ENCODE measurements at regions not wholly inside any gene's neighbourhood (a gene's known extent, or its start where the extent isn't known, plus 50 kb on each side); places are given as distances from the start of the nearest gene placed in this dataset.

GRCh38 chr14:27077214-27077613, 479.4 kb upstream of the NOVA1 start:
- no peak for TF ChIP-seq ZNF274 (IDR thresholded peaks at IDR 0.05; ENCODE audit: low read depth, low read length)
- TF ChIP-seq YY1 (IDR thresholded peaks at IDR 0.05; ENCODE audit: insufficient read depth, insufficient read length): no peak
- TF ChIP-seq SUZ12 (IDR thresholded peaks at IDR 0.05; ENCODE audit: extremely low read depth, insufficient read depth, insufficient read length): no peak
- H3K27me3 ChIP-seq (ENCODE audit: insufficient read depth, insufficient read length): no peaks in the 10 kb centered on the region
- H3K4me3 ChIP-seq (ENCODE audit: insufficient read length, low read depth): no peak overlapping the region

GRCh38 chr14:27077710-27078109, 479.9 kb upstream of the NOVA1 start:
- Histone ChIP-seq H3K9ac (ENCODE audit: insufficient read length, low read depth) (no peak overlapping the region), H3K4me1 (ENCODE audit: insufficient read depth, insufficient read length) (no peaks in the 10 kb centered on the region), H3K36me3 (ENCODE audit: insufficient read depth, insufficient read length, low read length) (no peaks in the 10 kb centered on the region), H3K27me3 (ENCODE audit: insufficient read depth, insufficient read length) (no peaks in the 10 kb centered on the region), H3K4me3 (ENCODE audit: insufficient read length, low read depth) (no peak overlapping the region), H3K9me3 (ENCODE audit: insufficient read depth, low read length) (no peaks in the 10 kb centered on the region)
- no peak for DNase-seq (ENCODE audit: low read depth, low spot score)
- TF ChIP-seq YY1 (IDR thresholded peaks at IDR 0.05; ENCODE audit: insufficient read depth, insufficient read length): no peak
- TF ChIP-seq SUZ12 (IDR thresholded peaks at IDR 0.05; ENCODE audit: extremely low read depth, insufficient read depth, insufficient read length): no peak

More at GRCh38 chr14:27077214-27077613, 479.4 kb upstream of the NOVA1 start:
- no peaks in the 10 kb centered on the region for H3K9me3 ChIP-seq (ENCODE audit: insufficient read depth, low read length)
- no peaks in the 10 kb centered on the region for H3K36me3 ChIP-seq (ENCODE audit: insufficient read depth, insufficient read length, low read length)
- H3K4me1 ChIP-seq (ENCODE audit: insufficient read depth, insufficient read length): no peaks in the 10 kb centered on the region
- H3K9ac ChIP-seq (ENCODE audit: insufficient read length, low read depth): no peak overlapping the region
- DNase-seq (ENCODE audit: low read depth, low spot score): no peak

GRCh38 chr14:27078191-27078590, 480.4 kb upstream of the NOVA1 start:
- Histone ChIP-seq H3K4me3 (ENCODE audit: insufficient read length, low read depth) (no peak overlapping the region), H3K9me3 (ENCODE audit: insufficient read depth, low read length) (no peaks in the 10 kb centered on the region), H3K27me3 (ENCODE audit: insufficient read depth, insufficient read length) (no peaks in the 10 kb centered on the region), H3K4me1 (ENCODE audit: insufficient read depth, insufficient read length) (no peaks in the 10 kb centered on the region), H3K9ac (ENCODE audit: insufficient read length, low read depth) (no peak overlapping the region), H3K36me3 (ENCODE audit: insufficient read depth, insufficient read length, low read length) (no peaks in the 10 kb centered on the region)
- TF ChIP-seq ZNF274 (IDR thresholded peaks at IDR 0.05; ENCODE audit: low read depth, low read length): no peak
- TF ChIP-seq SUZ12 (IDR thresholded peaks at IDR 0.05; ENCODE audit: extremely low read depth, insufficient read depth, insufficient read length): no peak
- TF ChIP-seq YY1 (IDR thresholded peaks at IDR 0.05; ENCODE audit: insufficient read depth, insufficient read length): no peak
- DNase-seq (ENCODE audit: low read depth, low spot score): no peak

- Histone ChIP-seq H3K9ac (ENCODE audit: insufficient read length, low read depth) (no peak overlapping the region), H3K9me3 (ENCODE audit: insufficient read depth, low read length) (no peaks in the 10 kb centered on the region), H3K36me3 (ENCODE audit: insufficient read depth, insufficient read length, low read length) (no peaks in the 10 kb centered on the region), H3K4me1 (ENCODE audit: insufficient read depth, insufficient read length) (no peaks in the 10 kb centered on the region), H3K27me3 (ENCODE audit: insufficient read depth, insufficient read length) (no peaks in the 10 kb centered on the region), H3K4me3 (ENCODE audit: insufficient read length, low read depth) (no peak overlapping the region)
- no peak for TF ChIP-seq ZNF274 (IDR thresholded peaks at IDR 0.05; ENCODE audit: low read depth, low read length)
- TF ChIP-seq YY1 (IDR thresholded peaks at IDR 0.05; ENCODE audit: insufficient read depth, insufficient read length): no peak
- TF ChIP-seq SUZ12 (IDR thresholded peaks at IDR 0.05; ENCODE audit: extremely low read depth, insufficient read depth, insufficient read length): no peak
- no peak for DNase-seq (ENCODE audit: low read depth, low spot score)
Measured at GRCh38 chr14:27079716-27080115, 481.9 kb upstream of the NOVA1 start.

GRCh38 chr14:27085500-27085899, 487.7 kb upstream of the NOVA1 start:
- H3K4me1 ChIP-seq (ENCODE audit: insufficient read depth, insufficient read length): no peaks in the 10 kb centered on the region
- no peaks in the 10 kb centered on the region for H3K36me3 ChIP-seq (ENCODE audit: insufficient read depth, insufficient read length, low read length)
- H3K9ac ChIP-seq (ENCODE audit: insufficient read length, low read depth): no peak overlapping the region
- TF ChIP-seq ZNF274 (IDR thresholded peaks at IDR 0.05; ENCODE audit: low read depth, low read length): no peak
- no peak for TF ChIP-seq YY1 (IDR thresholded peaks at IDR 0.05; ENCODE audit: insufficient read depth, insufficient read length)
- TF ChIP-seq SUZ12 (IDR thresholded peaks at IDR 0.05; ENCODE audit: extremely low read depth, insufficient read depth, insufficient read length): no peak
- no peak overlapping the region for H3K4me3 ChIP-seq (ENCODE audit: insufficient read length, low read depth)
- DNase-seq (ENCODE audit: low read depth, low spot score): no peak
- no peaks in the 10 kb centered on the region for H3K9me3 ChIP-seq (ENCODE audit: insufficient read depth, low read length)
- H3K27me3 ChIP-seq (ENCODE audit: insufficient read depth, insufficient read length): no peaks in the 10 kb centered on the region

- TF ChIP-seq ZNF274 (IDR thresholded peaks at IDR 0.05; ENCODE audit: low read depth, low read length) (no peak), YY1 (IDR thresholded peaks at IDR 0.05; ENCODE audit: insufficient read depth, insufficient read length) (no peak), SUZ12 (IDR thresholded peaks at IDR 0.05; ENCODE audit: extremely low read depth, insufficient read depth, insufficient read length) (no peak)
- Histone ChIP-seq H3K9me3 (ENCODE audit: insufficient read depth, low read length) (no peaks in the 10 kb centered on the region), H3K27me3 (ENCODE audit: insufficient read depth, insufficient read length) (no peaks in the 10 kb centered on the region), H3K4me1 (ENCODE audit: insufficient read depth, insufficient read length) (no peaks in the 10 kb centered on the region), H3K9ac (ENCODE audit: insufficient read length, low read depth) (no peak overlapping the region), H3K36me3 (ENCODE audit: insufficient read depth, insufficient read length, low read length) (no peaks in the 10 kb centered on the region), H3K4me3 (ENCODE audit: insufficient read length, low read depth) (no peak overlapping the region)
- no peak for DNase-seq (ENCODE audit: low read depth, low spot score)
Measured at GRCh38 chr14:27090716-27091115, 492.9 kb upstream of the NOVA1 start.

GRCh38 chr14:27091973-27092372, 494.1 kb upstream of the NOVA1 start:
- Histone ChIP-seq H3K4me1 (ENCODE audit: insufficient read depth, insufficient read length) (no peaks in the 10 kb centered on the region), H3K27me3 (ENCODE audit: insufficient read depth, insufficient read length) (no peaks in the 10 kb centered on the region), H3K9ac (ENCODE audit: insufficient read length, low read depth) (no peak overlapping the region), H3K4me3 (ENCODE audit: insufficient read length, low read depth) (no peak overlapping the region), H3K9me3 (ENCODE audit: insufficient read depth, low read length) (no peaks in the 10 kb centered on the region), H3K36me3 (ENCODE audit: insufficient read depth, insufficient read length, low read length) (no peaks in the 10 kb centered on the region)
- no peak for DNase-seq (ENCODE audit: low read depth, low spot score)
- TF ChIP-seq SUZ12 (IDR thresholded peaks at IDR 0.05; ENCODE audit: extremely low read depth, insufficient read depth, insufficient read length) (no peak), ZNF274 (IDR thresholded peaks at IDR 0.05; ENCODE audit: low read depth, low read length) (no peak), YY1 (IDR thresholded peaks at IDR 0.05; ENCODE audit: insufficient read depth, insufficient read length) (no peak)

GRCh38 chr14:27096091-27096490, 498.3 kb upstream of the NOVA1 start:
- no peaks in the 10 kb centered on the region for H3K36me3 ChIP-seq (ENCODE audit: insufficient read depth, insufficient read length, low read length)
- no peaks in the 10 kb centered on the region for H3K27me3 ChIP-seq (ENCODE audit: insufficient read depth, insufficient read length)
- no peak overlapping the region for H3K9ac ChIP-seq (ENCODE audit: insufficient read length, low read depth)
- H3K9me3 ChIP-seq (ENCODE audit: insufficient read depth, low read length): no peaks in the 10 kb centered on the region
- H3K4me3 ChIP-seq (ENCODE audit: insufficient read length, low read depth): no peak overlapping the region
- H3K4me1 ChIP-seq (ENCODE audit: insufficient read depth, insufficient read length): no peaks in the 10 kb centered on the region
- DNase-seq (ENCODE audit: low read depth, low spot score): no peak
- TF ChIP-seq SUZ12 (IDR thresholded peaks at IDR 0.05; ENCODE audit: extremely low read depth, insufficient read depth, insufficient read length) (no peak), ZNF274 (IDR thresholded peaks at IDR 0.05; ENCODE audit: low read depth, low read length) (no peak), YY1 (IDR thresholded peaks at IDR 0.05; ENCODE audit: insufficient read depth, insufficient read length) (no peak)
